ENCODE measurements at regions not wholly inside any gene's neighbourhood (a gene's known extent, or its start where the extent isn't known, plus 50 kb on each side); places are given as distances from the start of the nearest gene placed in this dataset.

DNA sequence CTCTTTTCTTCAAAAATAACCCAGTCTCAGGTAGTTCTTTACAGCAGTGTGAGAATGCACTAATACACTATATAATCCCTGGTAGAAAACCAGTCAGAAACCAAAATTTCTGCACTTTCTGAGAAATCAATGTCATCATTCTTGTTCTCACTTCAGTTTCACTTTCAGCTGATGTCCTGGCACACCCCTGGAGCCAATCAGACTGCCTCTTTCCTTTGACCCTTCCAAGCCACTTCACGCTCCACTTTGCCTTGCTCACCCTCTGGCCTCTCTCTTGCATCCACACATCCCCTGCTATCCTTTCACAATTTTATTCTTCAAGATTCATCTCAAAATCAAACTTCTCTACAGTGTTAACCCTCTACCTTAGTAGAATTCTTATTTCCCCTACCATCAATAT lies 181.1 kb downstream of the ASCL1 start:
- Histone ChIP-seq H3K4me1 (ENCODE audit: control insufficient read depth in 5 of 5, insufficient read depth in 5 of 5, low read length in 5 of 5) (no peaks in the 10 kb centered on the region), H3K36me3 (ENCODE audit: control insufficient read depth in 5 of 5, insufficient read depth in 5 of 5, low read length in 5 of 5) (no peaks in the 10 kb centered on the region), H3K4me3 (ENCODE audit: low read depth in 1 of 5, low read length in 5 of 5) (no peak overlapping the region), H3K9ac (ENCODE audit: low read length in 5 of 5) (no peak overlapping the region), H3K9me3 (ENCODE audit: control insufficient read depth in 5 of 5, low read length in 5 of 5) (peaks cover 2 to 9% (median 4%) of the 10 kb centered on the region in 5 donors), H3K27ac (ENCODE audit: low read depth, low read length) (no peak overlapping the region), H3K27me3 (ENCODE audit: control insufficient read depth in 5 of 5, insufficient read depth in 4 of 5, low read length in 5 of 5) (no peaks in the 10 kb centered on the region)

- no peaks in the 10 kb centered on the region for H3K36me3 ChIP-seq (ENCODE audit: control insufficient read depth in 5 of 5, insufficient read depth in 5 of 5, low read length in 5 of 5)
- H3K4me3 ChIP-seq (ENCODE audit: low read depth in 1 of 5, low read length in 5 of 5) = no peak overlapping the region
- H3K9me3 ChIP-seq (ENCODE audit: control insufficient read depth in 5 of 5, low read length in 5 of 5) = peaks cover 0 to 2% (median 0%) of the 10 kb centered on the region in 5 donors
- no peak overlapping the region for H3K9ac ChIP-seq (ENCODE audit: low read length in 5 of 5)
- no peaks in the 10 kb centered on the region for H3K4me1 ChIP-seq (ENCODE audit: control insufficient read depth in 5 of 5, insufficient read depth in 5 of 5, low read length in 5 of 5)
- H3K27ac ChIP-seq (ENCODE audit: low read depth, low read length) = no peak overlapping the region
- no peaks in the 10 kb centered on the region for H3K27me3 ChIP-seq (ENCODE audit: control insufficient read depth in 5 of 5, insufficient read depth in 4 of 5, low read length in 5 of 5)
Measured at GRCh38 chr12:103139876-103140275, 182.4 kb downstream of the ASCL1 start.

DNA sequence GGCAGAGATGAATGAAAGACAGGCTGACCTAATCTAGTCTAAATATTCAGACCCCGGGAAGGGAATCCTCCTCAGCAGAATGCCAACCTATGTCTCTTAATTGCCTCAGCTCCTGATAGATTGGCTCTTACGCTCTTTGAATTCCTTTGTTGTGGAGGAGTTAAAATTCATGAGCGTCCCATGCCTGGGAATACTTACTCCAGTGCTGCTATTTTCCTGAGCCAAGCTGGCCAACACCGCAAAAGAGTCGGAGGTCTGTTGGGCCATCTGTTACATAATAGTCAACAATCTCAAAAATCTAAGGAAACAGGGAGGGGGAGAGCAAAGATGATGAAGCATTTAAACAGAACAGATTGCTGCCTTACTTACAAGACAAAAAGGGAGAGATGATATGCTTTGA lies 182.8 kb downstream of the ASCL1 start:
- H3K36me3 ChIP-seq (ENCODE audit: control insufficient read depth in 5 of 5, insufficient read depth in 5 of 5, low read length in 5 of 5) = no peaks in the 10 kb centered on the region
- H3K4me3 ChIP-seq (ENCODE audit: low read depth in 1 of 5, low read length in 5 of 5) = no peak overlapping the region
- H3K9ac ChIP-seq (ENCODE audit: low read length in 5 of 5) = no peak overlapping the region
- H3K4me1 ChIP-seq (ENCODE audit: control insufficient read depth in 5 of 5, insufficient read depth in 5 of 5, low read length in 5 of 5) = no peaks in the 10 kb centered on the region
- H3K27me3 ChIP-seq (ENCODE audit: control insufficient read depth in 5 of 5, insufficient read depth in 4 of 5, low read length in 5 of 5) = no peaks in the 10 kb centered on the region
- peaks cover 0 to 2% (median 0%) of the 10 kb centered on the region in 5 donors for H3K9me3 ChIP-seq (ENCODE audit: control insufficient read depth in 5 of 5, low read length in 5 of 5)
- H3K27ac ChIP-seq (ENCODE audit: low read depth, low read length) = no peak overlapping the region

GRCh38 chr12:103144278-103144677 lies 186.8 kb downstream of the ASCL1 start:
- H3K27ac ChIP-seq (ENCODE audit: low read depth, low read length) = no peak overlapping the region
- no peaks in the 10 kb centered on the region for H3K4me1 ChIP-seq (ENCODE audit: control insufficient read depth in 5 of 5, insufficient read depth in 5 of 5, low read length in 5 of 5)
- no peak overlapping the region for H3K4me3 ChIP-seq (ENCODE audit: low read depth in 1 of 5, low read length in 5 of 5)
- no peaks in the 10 kb centered on the region for H3K27me3 ChIP-seq (ENCODE audit: control insufficient read depth in 5 of 5, insufficient read depth in 4 of 5, low read length in 5 of 5)
- no peaks in the 10 kb centered on the region for H3K36me3 ChIP-seq (ENCODE audit: control insufficient read depth in 5 of 5, insufficient read depth in 5 of 5, low read length in 5 of 5)
- H3K9ac ChIP-seq (ENCODE audit: low read length in 5 of 5) = no peak overlapping the region
- no peaks in the 10 kb centered on the region for H3K9me3 ChIP-seq (ENCODE audit: control insufficient read depth in 5 of 5, low read length in 5 of 5)

DNA sequence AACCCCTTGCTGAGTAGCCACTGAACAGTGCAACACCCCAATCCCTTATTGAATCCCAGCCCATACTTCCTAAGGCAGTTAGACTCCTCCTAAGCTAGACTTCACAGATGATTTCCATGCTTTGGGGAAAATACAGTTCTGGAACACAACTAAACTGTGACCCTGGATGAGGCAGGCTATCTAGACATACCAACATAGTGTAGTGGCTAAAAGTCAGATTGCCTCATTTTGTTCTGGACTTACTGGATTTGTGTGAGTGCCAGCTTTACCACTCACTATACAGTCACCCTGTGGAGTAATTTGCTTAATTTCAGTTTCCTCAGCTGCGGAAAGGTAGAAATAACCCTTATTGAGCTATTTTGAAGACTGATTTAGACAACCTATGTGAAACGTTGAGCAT lies 203.1 kb downstream of the ASCL1 start:
- Histone ChIP-seq H3K4me3 (ENCODE audit: low read depth in 1 of 5, low read length in 5 of 5) (no peak overlapping the region), H3K27ac (ENCODE audit: low read depth, low read length) (no peak overlapping the region), H3K36me3 (ENCODE audit: control insufficient read depth in 5 of 5, insufficient read depth in 5 of 5, low read length in 5 of 5) (no peaks in the 10 kb centered on the region), H3K27me3 (ENCODE audit: control insufficient read depth in 5 of 5, insufficient read depth in 4 of 5, low read length in 5 of 5) (no peaks in the 10 kb centered on the region), H3K9me3 (ENCODE audit: control insufficient read depth in 5 of 5, low read length in 5 of 5) (no peaks in the 10 kb centered on the region), H3K4me1 (ENCODE audit: control insufficient read depth in 5 of 5, insufficient read depth in 5 of 5, low read length in 5 of 5) (no peaks in the 10 kb centered on the region), H3K9ac (ENCODE audit: low read length in 5 of 5) (no peak overlapping the region)

DNA sequence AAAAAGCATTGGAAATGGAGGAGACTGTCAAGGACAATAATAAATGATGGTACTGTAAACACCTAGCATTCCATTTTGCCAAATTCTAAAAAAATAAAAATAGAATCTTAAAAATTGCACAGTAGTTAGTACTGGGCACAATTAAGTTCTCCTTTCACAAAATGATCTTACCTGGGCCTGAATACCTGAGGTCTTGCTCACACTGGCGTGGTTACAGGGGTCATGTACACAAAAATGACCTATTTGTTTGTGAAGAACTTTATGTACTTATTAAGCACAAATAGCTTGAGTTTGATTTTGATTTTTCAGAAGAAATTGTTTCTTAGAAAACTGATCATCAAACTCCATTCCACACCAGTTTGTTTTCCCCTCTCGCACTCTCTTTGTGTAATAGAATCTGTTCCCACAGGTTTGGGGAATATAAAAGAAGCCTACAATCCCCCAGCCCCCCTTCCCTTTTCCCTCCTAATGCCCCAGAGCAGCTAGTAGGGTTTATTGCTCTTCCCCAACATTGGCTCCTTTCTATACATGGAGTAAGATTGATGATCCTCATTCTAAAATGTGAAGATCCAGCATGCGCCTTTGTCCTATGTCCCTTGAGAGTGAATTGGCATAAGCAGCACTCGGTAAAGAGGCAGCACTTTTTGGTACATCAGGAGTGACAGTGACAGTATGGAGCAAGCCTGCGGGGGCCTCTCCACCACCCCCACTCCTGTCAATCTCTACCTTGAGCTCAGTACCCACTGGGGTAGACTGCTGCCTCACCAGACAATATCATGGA lies 204.3 kb downstream of the ASCL1 start:
- Histone ChIP-seq H3K36me3 (ENCODE audit: control insufficient read depth in 5 of 5, insufficient read depth in 5 of 5, low read length in 5 of 5) (no peaks in the 10 kb centered on the region), H3K27ac (ENCODE audit: low read depth, low read length) (no peak overlapping the region), H3K9ac (ENCODE audit: low read length in 5 of 5) (no peak overlapping the region), H3K4me3 (ENCODE audit: low read depth in 1 of 5, low read length in 5 of 5) (no peak overlapping the region), H3K4me1 (ENCODE audit: control insufficient read depth in 5 of 5, insufficient read depth in 5 of 5, low read length in 5 of 5) (no peaks in the 10 kb centered on the region), H3K9me3 (ENCODE audit: control insufficient read depth in 5 of 5, low read length in 5 of 5) (no peaks in the 10 kb centered on the region), H3K27me3 (ENCODE audit: control insufficient read depth in 5 of 5, insufficient read depth in 4 of 5, low read length in 5 of 5) (no peaks in the 10 kb centered on the region)

- Histone ChIP-seq H3K27ac (ENCODE audit: low read depth, low read length) (no peak overlapping the region), H3K9ac (ENCODE audit: low read length in 5 of 5) (no peak overlapping the region), H3K9me3 (ENCODE audit: control insufficient read depth in 5 of 5, low read length in 5 of 5) (peaks cover 0 to 3% (median 0%) of the 10 kb centered on the region in 5 donors), H3K36me3 (ENCODE audit: control insufficient read depth in 5 of 5, insufficient read depth in 5 of 5, low read length in 5 of 5) (no peaks in the 10 kb centered on the region), H3K4me3 (ENCODE audit: low read depth in 1 of 5, low read length in 5 of 5) (no peak overlapping the region), H3K4me1 (ENCODE audit: control insufficient read depth in 5 of 5, insufficient read depth in 5 of 5, low read length in 5 of 5) (no peaks in the 10 kb centered on the region), H3K27me3 (ENCODE audit: control insufficient read depth in 5 of 5, insufficient read depth in 4 of 5, low read length in 5 of 5) (no peaks in the 10 kb centered on the region)
Measured at GRCh38 chr12:103166949-103167348, 209.5 kb downstream of the ASCL1 start.

DNA sequence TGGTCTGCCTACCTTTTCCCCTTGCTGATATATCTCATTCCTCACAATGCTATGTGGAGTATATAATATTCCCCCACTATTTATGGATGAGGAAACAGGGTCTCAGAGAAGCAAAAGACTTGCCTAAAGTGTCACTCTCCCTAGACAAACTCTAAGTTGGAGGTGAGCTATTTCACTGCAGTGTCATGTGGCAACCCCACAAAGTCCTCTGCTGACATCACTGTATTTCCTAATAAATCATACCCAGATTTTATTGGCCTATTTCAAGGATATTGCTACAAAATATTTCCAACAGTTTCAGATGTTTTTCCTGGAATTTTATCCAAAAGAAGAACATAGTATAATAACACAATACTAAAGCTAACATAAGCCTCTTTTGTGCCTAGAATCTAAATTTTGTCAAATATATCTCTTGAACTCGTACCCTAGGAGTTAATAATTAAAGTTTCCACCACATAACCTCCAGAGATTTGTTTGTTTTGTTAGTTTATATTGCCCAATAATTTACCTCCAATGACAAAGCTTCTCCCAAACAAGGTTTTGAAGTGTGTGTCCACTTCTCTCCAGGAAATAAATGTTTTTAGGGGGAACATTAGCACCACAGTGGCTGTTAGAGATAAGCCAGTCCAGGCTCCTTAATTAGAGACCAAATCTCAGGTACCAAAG lies 215.1 kb downstream of the ASCL1 start:
- Histone ChIP-seq H3K4me3 (ENCODE audit: low read depth in 1 of 5, low read length in 5 of 5) (no peak overlapping the region), H3K9ac (ENCODE audit: low read length in 5 of 5) (no peak overlapping the region), H3K27me3 (ENCODE audit: control insufficient read depth in 5 of 5, insufficient read depth in 4 of 5, low read length in 5 of 5) (no peaks in the 10 kb centered on the region), H3K4me1 (ENCODE audit: control insufficient read depth in 5 of 5, insufficient read depth in 5 of 5, low read length in 5 of 5) (no peaks in the 10 kb centered on the region), H3K9me3 (ENCODE audit: control insufficient read depth in 5 of 5, low read length in 5 of 5) (peaks cover 0 to 5% (median 0%) of the 10 kb centered on the region in 5 donors), H3K36me3 (ENCODE audit: control insufficient read depth in 5 of 5, insufficient read depth in 5 of 5, low read length in 5 of 5) (no peaks in the 10 kb centered on the region), H3K27ac (ENCODE audit: low read depth, low read length) (no peak overlapping the region)

DNA sequence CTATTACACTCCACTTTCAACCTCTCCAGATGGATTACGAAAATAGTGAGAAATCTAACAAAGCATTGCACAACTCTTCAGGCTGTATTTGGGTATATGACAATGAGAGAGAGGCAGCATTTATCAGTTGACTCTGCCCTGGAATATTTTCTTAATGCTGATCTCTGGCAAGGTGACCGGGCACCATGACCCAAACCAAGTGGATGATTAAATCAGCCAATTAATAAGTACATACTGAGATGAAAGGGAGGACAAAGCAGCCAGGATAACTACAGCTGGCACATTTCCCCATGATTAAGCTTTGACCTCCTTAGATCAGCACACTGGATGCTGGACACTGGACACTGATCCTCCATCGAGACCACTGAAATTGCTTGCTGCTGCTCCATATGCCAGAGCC lies 218.2 kb downstream of the ASCL1 start:
- Histone ChIP-seq H3K4me1 (ENCODE audit: control insufficient read depth in 5 of 5, insufficient read depth in 5 of 5, low read length in 5 of 5) (no peaks in the 10 kb centered on the region), H3K36me3 (ENCODE audit: control insufficient read depth in 5 of 5, insufficient read depth in 5 of 5, low read length in 5 of 5) (no peaks in the 10 kb centered on the region), H3K4me3 (ENCODE audit: low read depth in 1 of 5, low read length in 5 of 5) (no peak overlapping the region), H3K27ac (ENCODE audit: low read depth, low read length) (no peak overlapping the region), H3K9me3 (ENCODE audit: control insufficient read depth in 5 of 5, low read length in 5 of 5) (peaks cover 0 to 5% (median 0%) of the 10 kb centered on the region in 5 donors), H3K27me3 (ENCODE audit: control insufficient read depth in 5 of 5, insufficient read depth in 4 of 5, low read length in 5 of 5) (no peaks in the 10 kb centered on the region), H3K9ac (ENCODE audit: low read length in 5 of 5) (no peak overlapping the region)

- H3K4me3 ChIP-seq (ENCODE audit: low read depth in 1 of 5, low read length in 5 of 5) = no peak overlapping the region
- no peaks in the 10 kb centered on the region for H3K27me3 ChIP-seq (ENCODE audit: control insufficient read depth in 5 of 5, insufficient read depth in 4 of 5, low read length in 5 of 5)
- no peaks in the 10 kb centered on the region for H3K36me3 ChIP-seq (ENCODE audit: control insufficient read depth in 5 of 5, insufficient read depth in 5 of 5, low read length in 5 of 5)
- H3K9me3 ChIP-seq (ENCODE audit: control insufficient read depth in 5 of 5, low read length in 5 of 5) = no peaks in the 10 kb centered on the region
- H3K4me1 ChIP-seq (ENCODE audit: control insufficient read depth in 5 of 5, insufficient read depth in 5 of 5, low read length in 5 of 5) = no peaks in the 10 kb centered on the region
- H3K27ac ChIP-seq (ENCODE audit: low read depth, low read length) = no peak overlapping the region
- no peak overlapping the region for H3K9ac ChIP-seq (ENCODE audit: low read length in 5 of 5)
Measured at GRCh38 chr12:103177639-103178255, 220.3 kb downstream of the ASCL1 start.

Data from subcutaneous abdominal adipose tissue (tissue), 5 donors.